ENCODE measurements at regions not wholly inside any gene's neighbourhood (a gene's known extent, or its start where the extent isn't known, plus 50 kb on each side); places are given as distances from the start of the nearest gene placed in this dataset.

- TF ChIP-seq CTCF (conservative IDR thresholded peaks at IDR 0.05 in 1 of 2, IDR thresholded peaks at IDR 0.05 in 1 of 2; ENCODE audit: low read depth in 1 of 2, low read length in 2 of 2) (no peak), EZH2 (IDR thresholded peaks at IDR 0.05; ENCODE audit: low read length, missing control alignments) (no peak)
These were observed 272.9 kb downstream of the IRS1 start for GRCh38 chr2:226526716-226527115.
